Activated T-helper 1 cell treated with anti-CD3 and anti-CD28 coated beads, Interleukin-12 subunit alpha, Interleukin-12 subunit beta, Interleukin-2, Interleukin-4 antibody, amounts not matched to agents 30 ng/mL and 10 ng/mL and 1 ng/mL, durations not matched to agents 14 hours and 24 hours and 36 hours (primary cell): ENCODE measurements at regions not wholly inside any gene's neighbourhood (a gene's known extent, or its start where the extent isn't known, plus 50 kb on each side); places are given as distances from the start of the nearest gene placed in this dataset.

ENCODE experiments used
- DNase-seq: peaks from one replicate; pipeline ENCODE4 v3.0.0; 2021; ENCODE audit warnings: low spot score
- H3K27ac Mint-ChIP-seq: one replicate; pipeline ENCODE4 v1.8.0; 2021; ENCODE audit warnings: mild to moderate bottlenecking, mixed read lengths
- H3K27me3 Mint-ChIP-seq: one replicate; pipeline ENCODE4 v1.8.0; 2022; ENCODE audit warnings: mild to moderate bottlenecking, moderate library complexity, mixed read lengths; ENCODE audit not compliant: insufficient read depth
- H3K36me3 Mint-ChIP-seq: one replicate; pipeline ENCODE4 v1.8.0; 2021; ENCODE audit warnings: low read depth, mixed read lengths
- H3K4me1 Mint-ChIP-seq: one replicate; pipeline ENCODE4 v1.8.0; 2021; ENCODE audit warnings: low read depth, mixed read lengths
- H3K4me3 Mint-ChIP-seq: one replicate; pipeline ENCODE4 v1.8.0; 2021; ENCODE audit warnings: mild to moderate bottlenecking, moderate library complexity, mixed read lengths
- H3K9me3 Mint-ChIP-seq: one replicate; pipeline ENCODE4 v1.8.0; 2021; ENCODE audit warnings: mixed read lengths
- intact Hi-C: fragments of 100-400 bp; cut with micrococcal nuclease; formaldehyde crosslinking; loops from one replicate; pipeline ENCODE4 v1.15.1; 2024

DNA sequence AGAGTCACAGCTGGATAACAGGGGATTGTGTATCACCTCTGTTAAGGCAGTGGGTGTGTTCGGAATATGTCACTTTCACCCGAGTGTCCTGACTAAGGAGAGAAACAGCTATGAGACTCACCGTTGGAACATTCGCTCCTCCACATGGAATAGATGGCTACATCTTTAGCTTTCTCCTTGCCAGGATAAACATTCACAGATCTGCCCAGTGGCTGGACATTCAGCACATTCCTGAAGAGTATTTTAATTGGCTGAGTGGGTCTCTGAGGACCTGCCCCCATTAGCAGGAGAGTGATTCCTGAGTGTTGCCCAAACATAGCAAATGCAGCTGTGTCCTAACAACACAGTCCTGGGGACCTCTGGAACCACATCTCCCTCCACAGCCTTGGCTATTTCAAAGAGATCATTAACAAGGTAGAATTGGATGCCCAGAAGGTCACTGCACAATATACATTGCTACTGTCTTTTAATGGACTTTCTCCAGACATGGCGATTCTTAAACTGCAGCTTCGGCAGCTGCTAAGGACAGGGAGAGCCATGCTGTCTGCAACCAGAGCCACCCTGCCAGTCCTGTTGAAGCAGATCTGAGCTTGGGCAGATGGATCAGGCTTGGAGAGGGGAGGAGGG, 435.0 kb upstream of the CADM1 start:
- no peaks in the 10 kb centered on the region for H3K36me3 Mint-ChIP-seq
- intact Hi-C loops: no loop called here
- no peak overlapping the region for H3K4me3 Mint-ChIP-seq
- no peak for DNase-seq
- no peaks in the 10 kb centered on the region for H3K4me1 Mint-ChIP-seq
- H3K9me3 Mint-ChIP-seq: no peaks in the 10 kb centered on the region
- H3K27me3 Mint-ChIP-seq: peaks cover 2% of the 10 kb centered on the region
- no peak overlapping the region for H3K27ac Mint-ChIP-seq

DNA sequence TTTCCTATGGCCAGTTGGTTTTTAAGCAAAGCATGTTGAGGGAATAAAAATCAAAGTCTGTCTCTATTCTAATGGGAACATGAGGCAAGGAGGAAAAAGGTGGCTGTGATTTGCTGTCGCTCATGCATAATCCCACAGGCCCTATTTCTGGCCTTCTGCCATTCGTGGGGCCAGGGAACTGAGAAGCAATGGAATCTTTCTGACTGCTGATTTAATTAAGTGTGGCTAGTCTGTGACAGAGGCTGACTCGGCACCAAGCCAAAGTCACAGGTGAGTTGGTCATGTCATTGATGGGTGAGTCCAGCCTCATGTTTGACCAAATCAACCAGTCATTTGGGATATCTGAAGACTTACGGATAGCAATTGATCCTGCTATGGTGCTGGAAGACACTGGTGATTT, 429.3 kb upstream of the CADM1 start:
- H3K27ac Mint-ChIP-seq: no peak overlapping the region
- no peak overlapping the region for H3K4me3 Mint-ChIP-seq
- H3K27me3 Mint-ChIP-seq: peaks cover 5% of the 10 kb centered on the region
- intact Hi-C loops: no loop called here
- no peak for DNase-seq
- no peaks in the 10 kb centered on the region for H3K4me1 Mint-ChIP-seq
- no peaks in the 10 kb centered on the region for H3K36me3 Mint-ChIP-seq
- no peaks in the 10 kb centered on the region for H3K9me3 Mint-ChIP-seq

- peaks cover 5% of the 10 kb centered on the region for H3K27me3 Mint-ChIP-seq
- no peak for DNase-seq
- no peaks in the 10 kb centered on the region for H3K4me1 Mint-ChIP-seq
- intact Hi-C loops: no loop called here
- H3K4me3 Mint-ChIP-seq: no peak overlapping the region
- no peaks in the 10 kb centered on the region for H3K9me3 Mint-ChIP-seq
- H3K36me3 Mint-ChIP-seq: no peaks in the 10 kb centered on the region
- no peak overlapping the region for H3K27ac Mint-ChIP-seq
These were observed 427.4 kb upstream of the CADM1 start for GRCh38 chr11:115931548-115932083.

- H3K36me3 Mint-ChIP-seq: no peaks in the 10 kb centered on the region
- H3K27ac Mint-ChIP-seq: no peak overlapping the region
- no peak overlapping the region for H3K4me3 Mint-ChIP-seq
- peaks cover 5% of the 10 kb centered on the region for H3K27me3 Mint-ChIP-seq
- H3K4me1 Mint-ChIP-seq: no peaks in the 10 kb centered on the region
- no peak for DNase-seq
- H3K9me3 Mint-ChIP-seq: peaks cover 4% of the 10 kb centered on the region
- intact Hi-C loops: no loop called here
These were observed 426.8 kb upstream of the CADM1 start for GRCh38 chr11:115930886-115931547.

GRCh38 chr11:115930291-115930690, 426.1 kb upstream of the CADM1 start:
- no peak for DNase-seq
- Mint-ChIP-seq H3K4me1 (peaks cover 5% of the 10 kb centered on the region), H3K4me3 (no peak overlapping the region), H3K27me3 (peaks cover 5% of the 10 kb centered on the region), H3K27ac (no peak overlapping the region), H3K9me3 (peaks cover 8% of the 10 kb centered on the region), H3K36me3 (no peaks in the 10 kb centered on the region)
- intact Hi-C loops: no loop called here

DNA sequence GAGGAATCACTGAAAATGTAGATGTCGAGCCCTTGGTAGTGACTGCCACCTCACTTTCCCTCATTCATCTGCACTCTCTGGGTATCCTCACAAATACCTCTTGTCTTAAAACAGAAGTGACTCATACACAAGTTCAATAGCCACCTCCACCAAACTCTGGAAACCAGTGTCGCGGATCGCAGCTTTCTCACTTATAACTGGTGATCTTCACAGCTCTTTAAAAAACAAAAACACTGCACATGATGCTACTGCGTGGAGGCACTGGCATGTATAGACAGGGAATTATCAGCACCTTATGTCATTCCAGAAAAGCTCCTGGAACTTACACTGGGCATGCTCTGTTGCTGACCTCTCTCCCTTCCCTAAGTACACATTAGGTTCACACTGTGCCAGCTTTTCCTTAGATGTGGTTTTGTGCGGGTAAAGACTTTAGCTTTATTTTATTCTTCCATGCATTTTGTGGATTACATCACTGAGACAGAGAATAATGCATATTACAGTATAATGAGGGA, 425.5 kb upstream of the CADM1 start:
- no peaks in the 10 kb centered on the region for H3K36me3 Mint-ChIP-seq
- peaks cover 11% of the 10 kb centered on the region for H3K4me1 Mint-ChIP-seq
- H3K9me3 Mint-ChIP-seq: peaks cover 8% of the 10 kb centered on the region
- intact Hi-C loops: no loop called here
- peaks cover 5% of the 10 kb centered on the region for H3K27me3 Mint-ChIP-seq
- no peak for DNase-seq
- no peak overlapping the region for H3K27ac Mint-ChIP-seq
- no peak overlapping the region for H3K4me3 Mint-ChIP-seq

DNA sequence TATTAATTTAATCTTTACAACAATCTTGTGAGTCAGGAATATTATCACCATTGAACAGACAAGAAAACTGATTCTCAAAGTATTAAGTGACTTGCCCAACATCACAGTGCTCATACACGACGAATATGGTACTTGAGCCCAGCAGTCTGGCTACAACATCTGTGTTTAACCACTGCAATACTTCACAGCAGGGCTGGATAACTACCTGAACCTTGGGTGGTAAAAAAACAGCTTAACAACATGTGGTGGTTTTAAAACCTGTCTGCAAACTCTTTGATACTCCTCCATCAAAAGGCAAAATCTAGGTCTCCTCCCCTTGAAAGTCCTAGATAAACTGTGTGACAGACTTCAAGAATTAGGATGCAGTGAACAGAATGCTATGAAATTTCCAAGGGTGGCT, 424.6 kb upstream of the CADM1 start:
- Mint-ChIP-seq H3K36me3 (no peaks in the 10 kb centered on the region), H3K9me3 (peaks cover 8% of the 10 kb centered on the region), H3K4me3 (no peak overlapping the region), H3K4me1 (peaks cover 12% of the 10 kb centered on the region), H3K27me3 (peaks cover 5% of the 10 kb centered on the region), H3K27ac (no peak overlapping the region)
- intact Hi-C loops: no loop called here
- no peak for DNase-seq

DNA sequence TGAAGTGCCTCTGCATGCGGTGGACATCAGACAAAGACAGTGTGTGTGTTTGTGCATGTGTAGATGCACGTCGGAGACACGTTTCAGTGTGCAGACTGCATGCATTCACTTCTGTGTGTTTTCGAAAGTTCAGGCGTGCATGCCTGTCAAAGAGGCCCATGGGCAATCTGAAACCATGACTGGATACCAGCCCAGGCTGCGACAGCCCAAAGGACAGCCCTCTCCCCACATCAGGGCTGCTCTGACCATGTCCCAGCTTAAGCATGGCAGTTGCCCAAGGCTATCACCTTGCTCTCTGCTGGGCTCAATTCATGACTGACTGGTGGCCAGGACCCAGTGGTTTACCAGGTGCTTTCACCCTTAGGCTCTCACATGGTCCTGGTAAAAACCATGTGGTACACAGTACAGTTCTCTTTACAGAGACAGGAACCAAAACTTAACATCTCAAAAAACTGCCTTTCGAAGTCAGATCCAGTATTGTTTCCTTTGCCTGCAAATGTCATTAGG, 423.7 kb upstream of the CADM1 start:
- DNase-seq: no peak
- peaks cover 5% of the 10 kb centered on the region for H3K27me3 Mint-ChIP-seq
- H3K9me3 Mint-ChIP-seq: peaks cover 8% of the 10 kb centered on the region
- intact Hi-C loops: no loop called here
- H3K4me3 Mint-ChIP-seq: no peak overlapping the region
- no peaks in the 10 kb centered on the region for H3K36me3 Mint-ChIP-seq
- peaks cover 12% of the 10 kb centered on the region for H3K4me1 Mint-ChIP-seq
- H3K27ac Mint-ChIP-seq: no peak overlapping the region

GRCh38 chr11:115926601-115927000, 422.4 kb upstream of the CADM1 start:
- intact Hi-C loops: no loop called here
- peaks cover 12% of the 10 kb centered on the region for H3K4me1 Mint-ChIP-seq
- H3K4me3 Mint-ChIP-seq: no peak overlapping the region
- H3K27ac Mint-ChIP-seq: no peak overlapping the region
- H3K27me3 Mint-ChIP-seq: peaks cover 5% of the 10 kb centered on the region
- no peaks in the 10 kb centered on the region for H3K36me3 Mint-ChIP-seq
- no peak for DNase-seq
- H3K9me3 Mint-ChIP-seq: peaks cover 8% of the 10 kb centered on the region

DNA sequence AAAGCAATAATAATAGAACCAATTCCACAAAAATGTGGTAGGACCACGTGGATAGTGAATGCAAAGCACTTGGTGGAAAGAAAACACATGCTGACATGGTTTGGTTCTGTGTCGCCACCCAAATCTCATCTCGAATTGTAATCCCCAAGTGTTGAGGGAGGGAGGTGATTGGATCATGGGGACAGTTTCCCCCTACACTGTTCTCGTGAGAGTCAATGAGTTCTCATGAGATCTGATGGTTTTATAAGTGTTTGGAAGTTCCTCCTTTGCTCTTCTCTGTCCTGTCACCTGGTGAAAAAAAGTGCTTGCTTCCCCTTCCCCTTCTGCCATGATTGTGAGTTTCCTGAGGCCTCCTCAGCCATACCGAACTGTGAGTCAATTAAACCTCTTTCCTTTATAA, 421.9 kb upstream of the CADM1 start:
- DNase-seq: no peak
- peaks cover 8% of the 10 kb centered on the region for H3K9me3 Mint-ChIP-seq
- no peaks in the 10 kb centered on the region for H3K36me3 Mint-ChIP-seq
- no peak overlapping the region for H3K27ac Mint-ChIP-seq
- peaks cover 12% of the 10 kb centered on the region for H3K4me1 Mint-ChIP-seq
- H3K4me3 Mint-ChIP-seq: no peak overlapping the region
- peaks cover 3% of the 10 kb centered on the region for H3K27me3 Mint-ChIP-seq
- intact Hi-C loops: no loop called here

GRCh38 chr11:115925568-115926090, 421.4 kb upstream of the CADM1 start:
- H3K36me3 Mint-ChIP-seq: no peaks in the 10 kb centered on the region
- H3K4me3 Mint-ChIP-seq: no peak overlapping the region
- H3K4me1 Mint-ChIP-seq: peaks cover 12% of the 10 kb centered on the region
- peaks cover 8% of the 10 kb centered on the region for H3K9me3 Mint-ChIP-seq
- intact Hi-C loops: loop anchor here (2.0 kb wide), 1 partner anchor 703 kb away; no protein-coding TSS in a partner anchor
- H3K27me3 Mint-ChIP-seq: peaks cover 3% of the 10 kb centered on the region
- peak overlapping the region; percentile 70 for H3K27ac Mint-ChIP-seq
- no peak for DNase-seq

DNA sequence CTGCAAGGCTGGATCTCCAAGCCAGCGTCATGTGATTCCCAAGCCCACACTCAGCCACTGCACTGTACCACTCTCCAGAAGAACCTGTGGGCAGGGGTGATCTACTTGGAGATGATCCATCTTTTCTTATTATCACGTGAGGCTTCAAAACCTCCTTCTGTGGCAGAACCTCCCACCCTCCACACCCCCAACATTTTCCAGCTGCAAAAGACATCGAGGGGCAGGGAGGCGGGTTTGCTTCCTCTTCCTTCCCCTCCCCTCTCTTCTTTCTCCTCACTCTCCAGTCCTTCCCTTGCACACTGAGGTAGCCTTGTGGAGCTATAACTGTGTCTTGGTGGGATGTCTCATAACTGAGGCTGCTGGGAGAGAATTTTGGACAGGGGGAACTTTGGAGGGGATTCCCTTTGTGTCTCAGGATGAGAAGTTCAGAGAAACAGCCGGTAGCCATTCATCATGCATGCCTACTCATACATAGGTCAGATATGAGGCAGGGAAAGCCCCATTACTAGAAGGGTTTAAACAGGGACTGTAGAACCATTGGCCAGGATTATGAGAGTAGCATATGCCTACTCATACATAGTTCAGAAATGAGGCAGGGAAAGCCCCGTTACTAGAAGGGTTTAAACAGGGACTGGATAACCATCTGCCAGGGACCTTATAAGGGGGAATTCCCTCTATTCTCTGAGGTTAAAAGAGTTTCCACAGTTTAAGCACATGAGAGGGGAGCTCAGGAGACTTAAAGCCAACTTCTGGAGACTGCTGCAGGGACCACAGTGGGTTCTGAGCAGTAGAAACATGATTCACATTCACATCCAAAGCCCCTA, 420.7 kb upstream of the CADM1 start:
- DNase-seq: peak; percentile 1
- H3K27me3 Mint-ChIP-seq: peaks cover 3% of the 10 kb centered on the region
- H3K27ac Mint-ChIP-seq: peak overlapping the region; percentile 70
- no peak overlapping the region for H3K4me3 Mint-ChIP-seq
- H3K9me3 Mint-ChIP-seq: peaks cover 8% of the 10 kb centered on the region
- peaks cover 12% of the 10 kb centered on the region for H3K4me1 Mint-ChIP-seq
- intact Hi-C loops: loop anchor here (2.0 kb wide), 1 partner anchor 702 kb away; no protein-coding TSS in a partner anchor
- H3K36me3 Mint-ChIP-seq: no peaks in the 10 kb centered on the region
